Testis (tissue), 2 donors: ENCODE measurements at regions not wholly inside any gene's neighbourhood (a gene's known extent, or its start where the extent isn't known, plus 50 kb on each side); places are given as distances from the start of the nearest gene placed in this dataset.

ENCODE experiments used
- POLR2A ChIP-seq: fragments of 450-650 bp; IDR thresholded peaks from one replicate; pipeline ENCODE4 v1.6.1; 2017; ENCODE audit warnings: antibody characterized with exemption, mild to moderate bottlenecking, moderate library complexity
- TF ChIP-seq, protein P1 (sequence below), 3 experiments: fragments of 450-650 bp in 2 of 3; fragments of 200-600 bp in 1 of 3; sonication (generic) in 1 of 3; IDR thresholded peaks; one replicate each; pipeline ENCODE4 v1.5.1; 2016 to 2019; ENCODE audit warnings: antibody characterized with exemption in 3 of 3, mild to moderate bottlenecking in 2 of 3, moderate library complexity in 1 of 3

DNA sequence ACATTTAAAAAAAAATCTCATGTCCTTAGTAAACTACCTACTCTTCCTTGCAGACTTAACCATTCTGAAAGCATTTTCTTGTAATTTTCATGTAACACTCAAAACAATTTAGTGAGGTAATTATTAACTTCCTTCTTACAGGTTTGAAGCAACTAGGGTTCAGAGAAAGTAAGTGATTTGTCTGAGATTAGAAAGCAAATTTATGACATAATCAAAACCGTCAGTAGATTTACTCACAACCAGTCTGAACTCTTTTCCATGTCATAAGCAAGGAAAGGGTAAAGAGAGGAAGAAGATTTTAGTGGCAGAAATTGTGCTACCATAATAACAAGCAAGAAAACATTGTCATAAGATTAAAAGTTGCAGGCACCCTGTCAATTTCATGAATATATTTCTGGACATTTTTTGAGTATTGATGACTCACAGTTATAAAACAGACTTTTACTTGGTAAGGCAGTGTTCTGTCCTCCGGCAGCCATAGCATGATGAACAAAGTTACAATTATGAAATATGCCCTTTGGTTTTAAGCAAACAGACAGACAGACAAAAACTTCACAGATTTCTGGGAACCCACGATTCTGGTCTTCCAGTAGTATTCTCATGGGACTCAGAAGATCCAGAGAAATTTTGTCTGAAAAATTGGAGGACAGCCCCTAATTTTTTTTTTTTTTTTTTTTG is 707.2 kb downstream of the RWDD3 start:
- TF ChIP-seq, protein P1, sequence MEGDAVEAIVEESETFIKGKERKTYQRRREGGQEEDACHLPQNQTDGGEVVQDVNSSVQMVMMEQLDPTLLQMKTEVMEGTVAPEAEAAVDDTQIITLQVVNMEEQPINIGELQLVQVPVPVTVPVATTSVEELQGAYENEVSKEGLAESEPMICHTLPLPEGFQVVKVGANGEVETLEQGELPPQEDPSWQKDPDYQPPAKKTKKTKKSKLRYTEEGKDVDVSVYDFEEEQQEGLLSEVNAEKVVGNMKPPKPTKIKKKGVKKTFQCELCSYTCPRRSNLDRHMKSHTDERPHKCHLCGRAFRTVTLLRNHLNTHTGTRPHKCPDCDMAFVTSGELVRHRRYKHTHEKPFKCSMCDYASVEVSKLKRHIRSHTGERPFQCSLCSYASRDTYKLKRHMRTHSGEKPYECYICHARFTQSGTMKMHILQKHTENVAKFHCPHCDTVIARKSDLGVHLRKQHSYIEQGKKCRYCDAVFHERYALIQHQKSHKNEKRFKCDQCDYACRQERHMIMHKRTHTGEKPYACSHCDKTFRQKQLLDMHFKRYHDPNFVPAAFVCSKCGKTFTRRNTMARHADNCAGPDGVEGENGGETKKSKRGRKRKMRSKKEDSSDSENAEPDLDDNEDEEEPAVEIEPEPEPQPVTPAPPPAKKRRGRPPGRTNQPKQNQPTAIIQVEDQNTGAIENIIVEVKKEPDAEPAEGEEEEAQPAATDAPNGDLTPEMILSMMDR (IDR thresholded peaks at IDR 0.05) = no peak
- TF ChIP-seq POLR2A = no peak
